Stimulated activated CD8-positive, alpha-beta memory T cell treated with anti-CD3 and anti-CD28 coated beads, Interleukin-12 subunit alpha, Interleukin-12 subunit beta, amount 100 ng/mL, for 24 hours (primary cell): ENCODE measurements at regions not wholly inside any gene's neighbourhood (a gene's known extent, or its start where the extent isn't known, plus 50 kb on each side); places are given as distances from the start of the nearest gene placed in this dataset.
"Not testable (repeated sequence)": the region's sequence is repeated elsewhere in the genome, so short reads cannot be mapped to it uniquely, and the experiment has no call there.

Source experiments
- DNase-seq: peaks from one replicate; pipeline ENCODE4 v3.0.0-alpha.2; 2020; ENCODE audit errors: extremely low read depth

- DNase-seq: no peak
Observed at GRCh38 chr5:62097361-62097760, 208.6 kb upstream of the KIF2A start.

GRCh38 chr5:62100201-62100600, 205.8 kb upstream of the KIF2A start:
- DNase-seq: no peak

- DNase-seq: not testable (repeated sequence)
Observed at GRCh38 chr5:62103863-62104262, 202.1 kb upstream of the KIF2A start.

- no peak for DNase-seq
Observed at GRCh38 chr5:62111428-62111827, 194.6 kb upstream of the KIF2A start.

- no peak for DNase-seq
Observed at GRCh38 chr5:62112689-62113228, 193.2 kb upstream of the KIF2A start.

- no peak for DNase-seq
Observed at GRCh38 chr5:62115014-62115413, 191.0 kb upstream of the KIF2A start.

GRCh38 chr5:62124266-62124665, 181.7 kb upstream of the KIF2A start:
- DNase-seq: no peak

- no peak for DNase-seq
Observed at GRCh38 chr5:62126090-62126489, 179.9 kb upstream of the KIF2A start.

- no peak for DNase-seq
Observed at GRCh38 chr5:62127098-62127736, 178.8 kb upstream of the KIF2A start.

GRCh38 chr5:62130107-62130506, 175.9 kb upstream of the KIF2A start:
- no peak for DNase-seq

GRCh38 chr5:62132276-62132675, 173.7 kb upstream of the KIF2A start:
- DNase-seq: no peak

GRCh38 chr5:62133426-62133825, 172.6 kb upstream of the KIF2A start:
- no peak for DNase-seq

- no peak for DNase-seq
Observed at GRCh38 chr5:62134811-62135210, 171.2 kb upstream of the KIF2A start.

- no peak for DNase-seq
Observed at GRCh38 chr5:62137628-62138027, 168.4 kb upstream of the KIF2A start.

GRCh38 chr5:62138607-62139006, 167.4 kb upstream of the KIF2A start:
- no peak for DNase-seq

GRCh38 chr5:62139741-62140140, 166.3 kb upstream of the KIF2A start:
- no peak for DNase-seq

- no peak for DNase-seq
Observed at GRCh38 chr5:62142351-62142750, 163.7 kb upstream of the KIF2A start.

- no peak for DNase-seq
Observed at GRCh38 chr5:62143268-62144229, 162.5 kb upstream of the KIF2A start.

- DNase-seq: no peak
Observed at GRCh38 chr5:62144401-62145022, 161.5 kb upstream of the KIF2A start.

GRCh38 chr5:62149879-62150278, 156.1 kb upstream of the KIF2A start:
- no peak for DNase-seq

- DNase-seq: no peak
Observed at GRCh38 chr5:62152394-62153087, 153.5 kb upstream of the KIF2A start.

- DNase-seq: no peak
Observed at GRCh38 chr5:62154758-62155157, 151.2 kb upstream of the KIF2A start.
